DMS153 treated with DMSO at 0.1 percent for 48 hours (cell line): ENCODE measurements at regions not wholly inside any gene's neighbourhood (a gene's known extent, or its start where the extent isn't known, plus 50 kb on each side); places are given as distances from the start of the nearest gene placed in this dataset.

Experiments
- DNase-seq: peaks from one replicate; lab custom pipeline; 2025; ENCODE audit not compliant: unreplicated experiment; lab: John Stamatoyannopoulos, UW

- DNase-seq = no peak
Observed at GRCh38 chr12:78580296-78580695, 284.3 kb upstream of the SYT1 start.

GRCh38 chr12:78584695-78585094 lies 279.9 kb upstream of the SYT1 start:
- DNase-seq = no peak

DNA sequence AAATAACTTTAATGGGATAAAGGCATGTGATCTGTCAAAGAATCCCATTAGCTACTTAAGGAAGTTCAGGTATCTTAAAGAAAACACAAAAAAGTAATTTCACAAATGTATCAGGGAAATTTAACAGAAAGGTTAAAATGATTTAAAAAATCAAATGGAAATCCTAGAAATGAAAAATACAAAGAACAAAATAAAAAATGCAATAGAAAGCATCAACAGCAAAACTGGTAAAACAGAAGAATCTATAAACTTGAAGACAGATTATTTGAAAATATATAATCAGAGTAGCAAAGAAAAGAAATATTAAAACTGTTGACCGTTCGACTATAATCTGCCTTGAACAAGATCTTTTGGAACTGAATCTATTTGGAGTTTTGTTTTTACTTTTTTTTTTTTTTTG lies 279.4 kb upstream of the SYT1 start:
- no peak for DNase-seq

DNA sequence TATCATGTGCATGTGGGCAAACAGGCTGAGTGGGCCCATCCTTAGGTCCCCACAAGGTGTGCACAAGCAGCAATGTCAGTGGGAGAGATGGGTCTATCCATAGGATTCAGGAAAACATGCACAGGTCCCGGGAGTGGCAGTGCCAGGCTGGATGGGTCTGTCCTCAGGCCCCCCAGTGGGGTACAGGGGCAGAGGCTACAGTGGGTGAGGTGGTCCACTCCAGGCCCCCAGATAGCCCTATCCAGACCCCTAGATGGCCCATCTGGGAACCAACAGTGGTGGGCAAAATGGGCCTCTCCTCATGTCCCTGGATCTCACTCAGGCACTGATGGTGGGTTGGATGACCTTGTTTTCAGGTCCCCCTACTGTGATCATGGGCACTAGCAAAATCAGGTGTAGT lies 277.8 kb upstream of the SYT1 start:
- DNase-seq = no peak

GRCh38 chr12:78599366-78599765 lies 265.2 kb upstream of the SYT1 start:
- no peak for DNase-seq

- DNase-seq = no peak
Observed at GRCh38 chr12:78600541-78600940, 264.0 kb upstream of the SYT1 start.

DNA sequence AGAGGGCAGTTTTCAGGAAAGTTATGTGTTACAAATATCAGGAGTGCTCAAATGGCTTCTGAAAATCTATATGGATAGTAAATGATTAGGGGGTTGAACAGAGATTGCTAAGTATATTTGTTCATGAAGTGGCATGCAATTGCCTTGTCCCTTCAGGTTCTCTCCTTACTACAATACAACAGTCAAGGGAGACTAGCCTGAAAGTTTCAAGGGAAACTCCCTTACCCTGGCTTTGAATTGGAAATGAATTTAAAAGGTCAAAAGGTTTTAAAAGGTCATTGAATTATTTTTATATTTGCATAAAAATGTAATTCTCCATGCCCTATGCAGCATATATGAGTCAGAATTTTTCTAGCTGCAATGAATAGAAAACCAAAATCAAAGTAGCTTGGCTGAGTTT lies 253.1 kb upstream of the SYT1 start:
- DNase-seq = no peak

GRCh38 chr12:78612190-78612589 lies 252.4 kb upstream of the SYT1 start:
- no peak for DNase-seq

DNA sequence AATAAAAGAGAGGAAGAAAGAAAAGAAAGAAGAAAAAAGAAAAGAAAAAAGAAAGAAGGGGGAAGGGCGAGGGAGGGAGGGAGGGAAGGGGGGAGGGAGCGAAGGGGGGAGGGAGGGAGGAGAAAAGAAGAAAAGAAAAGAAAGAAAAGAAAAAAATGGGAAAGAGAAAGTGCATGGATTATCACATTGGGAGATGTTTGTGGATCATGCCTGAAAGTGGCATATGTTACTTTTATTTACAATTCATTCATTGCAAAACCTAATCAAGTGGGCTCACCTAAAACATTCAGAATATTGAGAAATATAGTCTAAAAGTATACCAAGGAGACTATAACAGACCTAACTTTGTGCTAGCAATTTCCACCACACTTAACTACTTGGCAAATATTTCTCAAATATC lies 246.9 kb upstream of the SYT1 start:
- DNase-seq = no peak

DNA sequence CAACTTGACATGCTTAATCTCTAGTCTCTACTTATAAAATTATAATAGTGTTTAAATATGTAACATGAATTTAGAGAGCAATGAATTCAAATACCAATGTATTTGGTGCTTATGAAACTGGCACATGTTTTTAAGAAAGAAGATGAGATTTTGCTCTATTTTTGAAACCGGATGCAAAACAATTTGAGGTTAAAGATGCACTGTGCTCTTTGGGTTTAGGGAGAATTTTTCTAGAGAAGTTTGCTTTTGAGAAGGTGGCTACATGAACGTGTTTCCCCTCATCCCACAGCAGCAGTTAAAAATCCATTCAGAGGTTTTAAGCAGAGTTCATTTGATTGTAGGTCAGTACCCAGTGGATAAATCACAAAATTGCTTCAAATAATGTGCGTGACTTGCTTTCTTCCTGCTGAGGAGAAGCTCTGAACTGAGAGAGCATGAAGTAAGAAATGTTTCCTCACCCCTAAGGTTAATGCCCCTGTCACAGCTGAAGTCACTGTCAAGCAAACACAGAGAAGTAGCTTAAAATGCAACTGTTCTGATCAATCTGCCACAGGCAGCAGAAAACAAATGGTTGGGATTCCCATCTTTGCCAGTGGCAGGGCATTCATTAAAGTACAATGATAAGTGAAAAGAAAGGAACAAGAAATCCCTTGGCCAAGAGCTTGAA lies 241.9 kb upstream of the SYT1 start:
- DNase-seq = no peak

DNA sequence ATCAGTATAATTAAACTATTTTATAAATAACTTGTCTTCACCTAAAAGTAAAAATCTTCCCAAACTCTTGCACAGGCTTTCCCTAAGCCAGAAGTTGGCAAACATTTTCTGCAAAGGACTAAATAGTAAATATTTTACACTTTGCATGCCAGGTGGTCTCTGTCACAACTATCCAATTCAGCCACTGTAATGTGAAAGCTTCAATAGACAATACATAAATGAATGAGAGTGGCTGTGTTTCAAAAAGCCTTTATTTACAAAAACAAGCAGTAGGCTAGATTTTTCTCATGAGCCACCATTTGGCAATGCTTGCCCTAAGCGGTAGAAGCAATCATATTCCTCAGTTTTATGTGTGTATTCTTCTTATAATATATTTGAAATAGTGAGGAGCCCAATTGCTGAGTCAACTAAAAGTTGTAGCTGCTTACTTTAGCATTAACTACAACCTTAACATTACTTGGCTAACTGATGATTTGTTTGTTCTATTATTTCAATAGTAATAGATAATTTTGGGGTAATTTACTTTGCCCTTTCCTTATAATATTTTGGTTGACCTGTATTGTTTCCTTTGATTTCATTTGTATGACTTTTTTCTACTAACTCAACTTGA lies 236.0 kb upstream of the SYT1 start:
- no peak for DNase-seq

GRCh38 chr12:78636231-78636855 lies 228.2 kb upstream of the SYT1 start:
- no peak for DNase-seq

GRCh38 chr12:78641837-78642423 lies 222.6 kb upstream of the SYT1 start:
- DNase-seq = no peak

GRCh38 chr12:78645956-78646355 lies 218.6 kb upstream of the SYT1 start:
- DNase-seq = no peak

DNA sequence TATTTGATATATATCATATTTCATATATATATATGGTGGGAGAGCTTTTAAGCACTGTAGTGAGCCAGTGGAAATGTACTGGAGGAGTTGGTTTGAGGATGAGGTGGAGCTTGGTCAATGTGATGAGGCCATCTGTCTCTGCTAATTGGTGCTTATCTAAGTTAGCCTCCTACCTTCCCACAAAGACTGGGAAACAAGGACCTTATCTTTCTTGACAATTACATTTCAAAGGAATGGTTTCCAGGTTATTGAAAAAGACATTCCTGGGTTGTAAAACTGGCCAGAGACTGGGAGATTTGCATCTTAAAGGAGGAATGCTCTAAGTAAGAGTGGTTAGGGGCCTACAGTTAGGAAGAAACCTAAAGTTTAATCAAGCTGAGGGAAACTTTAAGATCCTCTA lies 212.8 kb upstream of the SYT1 start:
- no peak for DNase-seq

GRCh38 chr12:78666584-78666983 lies 198.0 kb upstream of the SYT1 start:
- no peak for DNase-seq

GRCh38 chr12:78671295-78671694 lies 193.3 kb upstream of the SYT1 start:
- no peak for DNase-seq

DNA sequence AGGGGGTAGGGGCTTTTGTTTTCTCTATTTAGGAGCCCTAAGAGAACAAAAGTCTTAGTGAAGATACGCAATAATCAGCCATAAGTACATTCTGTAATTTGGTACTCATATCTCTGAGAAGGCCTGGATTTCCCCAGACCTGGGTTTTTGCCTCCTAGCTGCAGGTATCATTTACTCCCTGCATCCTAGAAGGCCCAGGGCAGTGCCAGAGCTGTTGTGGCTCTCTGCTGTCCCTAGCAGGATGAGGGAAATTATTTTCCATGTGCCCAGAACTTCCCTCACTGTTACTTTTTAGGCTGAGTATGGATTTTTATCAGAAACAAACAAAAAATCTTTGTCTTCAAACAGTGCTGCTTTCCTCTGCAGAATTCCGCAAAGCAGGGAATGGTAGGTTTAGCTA lies 192.5 kb upstream of the SYT1 start:
- DNase-seq = no peak

DNA sequence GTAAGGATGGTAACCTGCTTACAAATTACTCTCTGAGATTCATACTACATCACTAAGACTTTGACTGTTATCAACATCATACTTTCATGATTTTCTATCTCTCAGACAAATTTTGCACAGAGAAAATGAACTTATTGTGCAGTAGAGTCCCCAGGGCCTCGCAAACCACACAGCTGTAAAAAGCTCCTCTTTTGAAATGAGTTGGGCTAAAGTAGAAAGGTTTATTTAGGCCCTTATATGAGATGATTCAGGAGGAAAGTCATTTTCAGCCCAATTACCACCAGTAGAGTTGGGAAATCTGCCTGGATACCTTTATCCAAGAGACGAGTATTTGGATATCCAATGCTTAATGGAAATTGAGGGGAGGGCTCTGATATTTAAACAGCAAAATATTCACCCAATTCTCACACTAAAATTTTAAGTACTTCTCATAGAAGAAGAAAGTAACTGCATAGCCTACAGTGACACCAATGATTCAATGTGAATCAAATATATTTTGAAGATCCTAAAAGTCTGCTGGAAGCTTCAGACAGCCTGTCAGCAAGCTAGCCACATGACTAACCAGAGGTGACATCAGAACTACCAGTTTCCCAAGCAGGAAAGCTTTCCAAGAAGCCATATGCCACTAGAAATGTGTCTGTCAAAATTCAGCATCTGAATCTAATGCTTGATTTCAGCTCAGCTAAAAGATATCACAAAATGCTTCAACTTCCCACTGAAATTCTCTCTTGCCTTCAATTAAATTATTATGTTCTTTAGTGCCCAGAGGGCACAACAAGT lies 190.1 kb upstream of the SYT1 start:
- DNase-seq = no peak

- no peak for DNase-seq
Observed at GRCh38 chr12:78680596-78680995, 184.0 kb upstream of the SYT1 start.

GRCh38 chr12:78683031-78683430 lies 181.5 kb upstream of the SYT1 start:
- DNase-seq = no peak

DNA sequence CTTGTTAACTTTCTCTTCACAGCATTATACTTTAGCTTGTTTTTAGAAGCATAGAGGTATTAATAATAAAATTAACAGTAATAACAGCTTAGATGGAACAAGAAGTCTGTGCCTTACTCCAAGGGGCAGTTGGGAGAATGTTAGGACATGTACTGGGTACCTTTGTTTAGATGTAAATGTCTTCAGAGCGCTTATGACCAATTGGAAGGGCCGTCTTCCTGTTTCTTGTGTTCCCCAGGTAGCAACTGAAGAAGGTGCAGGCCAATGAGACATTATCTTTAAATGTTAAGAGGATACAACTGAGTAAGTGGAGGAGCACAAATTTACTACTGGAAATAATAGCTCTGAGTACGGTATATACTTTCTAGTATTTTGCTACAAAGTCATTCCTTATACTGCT lies 180.9 kb upstream of the SYT1 start:
- DNase-seq = no peak
